Osteoblast (primary cell): ENCODE measurements at regions not wholly inside any gene's neighbourhood (a gene's known extent, or its start where the extent isn't known, plus 50 kb on each side); places are given as distances from the start of the nearest gene placed in this dataset.

Source experiments
- DNase-seq: peaks from one replicate; pipeline ENCODE4 v3.0.0; 2011; ENCODE audit warnings: low spot score, mixed read lengths; ENCODE audit not compliant: insufficient read length; ENCODE audit errors: missing footprints
- H2AFZ ChIP-seq: 2 replicates; pipeline ENCODE4 v1.6.0; 2011; ENCODE audit warnings: mild to moderate bottlenecking, low read length
- H3K27ac ChIP-seq: 2 replicates; pipeline ENCODE4 v1.5.1; 2011; ENCODE audit warnings: mild to moderate bottlenecking, low read depth, low read length, moderate library complexity
- H3K27me3 ChIP-seq: 2 replicates; pipeline ENCODE4 v1.6.0; 2012; ENCODE audit warnings: mild to moderate bottlenecking, control low read depth, inconsistent platforms, low read length, moderate library complexity; ENCODE audit not compliant: insufficient read depth
- H3K36me3 ChIP-seq: 2 replicates; pipeline ENCODE4 v1.5.1; 2011; ENCODE audit warnings: mild to moderate bottlenecking, low read length, control low read depth, moderate library complexity; ENCODE audit not compliant: insufficient read depth
- H3K4me1 ChIP-seq: 2 replicates; pipeline ENCODE4 v1.5.1; 2011; ENCODE audit warnings: mild to moderate bottlenecking, low read length, control low read depth, moderate library complexity; ENCODE audit not compliant: insufficient read depth
- H3K4me2 ChIP-seq: 2 replicates; pipeline ENCODE4 v1.6.0; 2011; ENCODE audit warnings: mild to moderate bottlenecking, low read length; ENCODE audit not compliant: insufficient read depth
- H3K4me3 ChIP-seq: fragments of 200-600 bp; sonication (generic); 3 replicates; pipeline ENCODE4 v1.5.1; 2012; ENCODE audit warnings: mild to moderate bottlenecking, low read length, inconsistent platforms; ENCODE audit not compliant: insufficient read depth
- H3K79me2 ChIP-seq: 2 replicates; pipeline ENCODE4 v1.6.0; 2012; ENCODE audit warnings: mild to moderate bottlenecking, low read length, control low read depth, inconsistent platforms; ENCODE audit not compliant: insufficient read depth
- H3K9me3 ChIP-seq: 2 replicates; pipeline ENCODE4 v1.5.1; 2011; ENCODE audit warnings: low read depth, low read length, control low read depth
- H4K20me1 ChIP-seq: 2 replicates; pipeline ENCODE4 v1.6.0; 2012; ENCODE audit warnings: mild to moderate bottlenecking, low read length, control low read depth; ENCODE audit not compliant: insufficient read depth
- TF ChIP-seq, protein P1 (sequence below): IDR thresholded peaks from 2 replicates; pipeline ENCODE4 v1.5.1; 2011; ENCODE audit warnings: mild to moderate bottlenecking, low read depth, low read length, moderate library complexity; ENCODE audit errors: extremely low read depth

DNA sequence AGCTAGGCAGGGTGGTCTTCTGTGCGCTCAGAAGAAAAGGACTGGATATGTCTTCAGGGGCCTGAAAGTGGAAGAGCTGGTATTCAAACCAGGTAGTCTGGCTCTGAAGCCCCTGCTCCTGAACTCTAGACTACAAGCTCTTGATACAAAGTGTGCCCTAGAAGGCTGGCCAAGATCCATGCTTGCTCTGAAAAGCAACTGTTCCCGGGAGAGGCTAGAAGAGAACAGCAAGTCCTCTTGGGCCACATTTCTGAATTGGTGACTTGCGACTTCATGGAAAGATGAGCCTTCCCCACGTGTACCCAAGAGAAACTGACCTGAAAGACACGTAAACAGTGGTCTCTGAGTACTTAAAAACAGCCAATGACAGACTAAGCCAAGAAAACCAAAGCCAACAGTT, 123.3 kb upstream of the GRIK3 start:
- H3K27me3 ChIP-seq: no peaks in the 10 kb centered on the region
- no peaks in the 10 kb centered on the region for H3K9me3 ChIP-seq
- DNase-seq: no peak
- H3K27ac ChIP-seq: no peak overlapping the region
- TF ChIP-seq, protein P1, sequence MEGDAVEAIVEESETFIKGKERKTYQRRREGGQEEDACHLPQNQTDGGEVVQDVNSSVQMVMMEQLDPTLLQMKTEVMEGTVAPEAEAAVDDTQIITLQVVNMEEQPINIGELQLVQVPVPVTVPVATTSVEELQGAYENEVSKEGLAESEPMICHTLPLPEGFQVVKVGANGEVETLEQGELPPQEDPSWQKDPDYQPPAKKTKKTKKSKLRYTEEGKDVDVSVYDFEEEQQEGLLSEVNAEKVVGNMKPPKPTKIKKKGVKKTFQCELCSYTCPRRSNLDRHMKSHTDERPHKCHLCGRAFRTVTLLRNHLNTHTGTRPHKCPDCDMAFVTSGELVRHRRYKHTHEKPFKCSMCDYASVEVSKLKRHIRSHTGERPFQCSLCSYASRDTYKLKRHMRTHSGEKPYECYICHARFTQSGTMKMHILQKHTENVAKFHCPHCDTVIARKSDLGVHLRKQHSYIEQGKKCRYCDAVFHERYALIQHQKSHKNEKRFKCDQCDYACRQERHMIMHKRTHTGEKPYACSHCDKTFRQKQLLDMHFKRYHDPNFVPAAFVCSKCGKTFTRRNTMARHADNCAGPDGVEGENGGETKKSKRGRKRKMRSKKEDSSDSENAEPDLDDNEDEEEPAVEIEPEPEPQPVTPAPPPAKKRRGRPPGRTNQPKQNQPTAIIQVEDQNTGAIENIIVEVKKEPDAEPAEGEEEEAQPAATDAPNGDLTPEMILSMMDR: no peak
- no peak overlapping the region for H3K4me3 ChIP-seq
- no peak overlapping the region for H3K4me2 ChIP-seq
- H3K79me2 ChIP-seq: no peaks in the 10 kb centered on the region
- no peaks in the 10 kb centered on the region for H3K36me3 ChIP-seq
- H3K4me1 ChIP-seq: no peaks in the 10 kb centered on the region
- no peaks in the 10 kb centered on the region for H4K20me1 ChIP-seq
- no peak overlapping the region for H2AFZ ChIP-seq

DNA sequence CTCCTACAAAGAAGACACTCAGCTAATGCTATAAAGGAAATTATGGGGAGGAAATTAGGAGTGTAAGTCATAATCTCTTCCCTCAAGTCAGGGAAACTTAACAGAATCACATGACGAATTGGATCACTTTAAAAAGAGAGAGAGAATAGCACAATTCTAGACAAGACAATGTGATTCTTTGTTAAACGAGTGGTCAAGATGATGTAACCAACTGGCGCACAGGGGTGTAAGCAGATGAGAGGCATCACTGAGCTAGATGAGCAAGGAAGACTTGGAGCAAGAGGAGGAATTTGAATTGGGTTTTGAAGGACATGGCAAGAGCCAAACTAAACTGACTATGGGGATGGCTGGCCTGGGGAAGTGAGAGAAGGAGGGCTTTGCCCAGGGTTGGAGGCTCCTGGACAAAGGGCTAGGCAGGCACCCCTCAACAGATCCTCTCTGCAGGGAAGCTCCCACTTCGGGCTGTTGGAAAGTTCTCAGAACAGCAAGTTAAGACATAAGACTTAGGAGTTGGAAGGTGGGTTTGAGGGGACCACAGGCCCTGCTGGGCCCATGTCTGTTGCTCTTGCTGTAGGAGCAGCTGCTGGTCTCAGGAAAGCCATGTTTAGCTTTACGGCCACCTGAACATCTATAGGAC, 123.9 kb upstream of the GRIK3 start:
- no peak for DNase-seq
- Histone ChIP-seq H3K79me2 (no peaks in the 10 kb centered on the region), H4K20me1 (no peaks in the 10 kb centered on the region), H3K36me3 (no peaks in the 10 kb centered on the region), H2AFZ (no peak overlapping the region), H3K4me2 (no peak overlapping the region), H3K27ac (no peak overlapping the region), H3K9me3 (no peaks in the 10 kb centered on the region), H3K4me1 (no peaks in the 10 kb centered on the region), H3K4me3 (no peak overlapping the region), H3K27me3 (no peaks in the 10 kb centered on the region)
- TF ChIP-seq, protein P1: no peak

DNA sequence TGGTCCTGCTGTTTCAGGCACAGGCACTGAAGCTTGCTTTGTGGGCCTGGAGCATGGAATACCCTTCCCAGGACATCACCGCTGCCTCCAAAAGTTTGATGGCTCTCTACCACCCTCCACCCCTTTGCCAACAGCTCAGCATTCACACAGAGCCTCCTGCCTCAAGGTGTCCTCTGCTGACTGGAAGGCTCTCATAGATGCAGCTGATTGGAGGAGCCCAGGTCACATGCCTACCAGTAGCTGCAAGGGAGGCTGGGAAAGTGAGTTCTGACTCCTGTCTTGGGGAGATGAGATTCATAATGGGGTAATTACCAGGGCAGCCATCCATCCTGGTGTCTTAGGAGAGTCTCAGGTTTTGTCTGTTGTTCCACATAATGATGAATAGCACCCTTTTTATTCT, 124.8 kb upstream of the GRIK3 start:
- Histone ChIP-seq H3K79me2 (no peaks in the 10 kb centered on the region), H3K9me3 (no peaks in the 10 kb centered on the region), H3K4me1 (no peaks in the 10 kb centered on the region), H3K36me3 (no peaks in the 10 kb centered on the region), H3K27me3 (no peaks in the 10 kb centered on the region), H3K4me3 (no peak overlapping the region), H3K27ac (no peak overlapping the region), H3K4me2 (no peak overlapping the region), H2AFZ (no peak overlapping the region), H4K20me1 (no peaks in the 10 kb centered on the region)
- DNase-seq: no peak
- TF ChIP-seq, protein P1: no peak

DNA sequence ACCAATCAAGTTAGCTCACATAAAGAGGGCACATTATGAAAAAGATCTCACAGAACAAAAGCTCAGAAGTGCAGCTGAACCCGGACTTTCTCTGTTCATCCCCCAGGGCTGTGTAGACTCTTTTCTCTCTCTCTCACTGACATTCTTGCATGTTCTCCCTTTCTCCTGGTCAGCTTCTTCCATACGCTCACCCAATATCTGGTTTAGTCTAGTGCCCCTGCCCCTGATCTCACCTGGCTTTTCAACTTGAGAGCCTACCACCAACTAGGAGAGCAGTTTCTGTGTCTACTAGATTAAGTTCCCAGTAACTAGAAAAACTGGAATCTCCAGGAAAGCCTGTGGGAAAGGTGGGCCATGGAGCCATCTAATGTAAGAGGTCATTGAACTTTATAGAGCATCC, 126.9 kb upstream of the GRIK3 start:
- Histone ChIP-seq H3K4me1 (no peaks in the 10 kb centered on the region), H3K4me3 (no peak overlapping the region), H3K4me2 (no peak overlapping the region), H3K79me2 (no peaks in the 10 kb centered on the region), H4K20me1 (no peaks in the 10 kb centered on the region), H2AFZ (no peak overlapping the region), H3K36me3 (no peaks in the 10 kb centered on the region), H3K9me3 (no peaks in the 10 kb centered on the region), H3K27ac (no peak overlapping the region), H3K27me3 (no peaks in the 10 kb centered on the region)
- TF ChIP-seq, protein P1: no peak
- no peak for DNase-seq
